ENCODE measurements at regions not wholly inside any gene's neighbourhood (a gene's known extent, or its start where the extent isn't known, plus 50 kb on each side); places are given as distances from the start of the nearest gene placed in this dataset.
"Not testable (repeated sequence)": the region's sequence is repeated elsewhere in the genome, so short reads cannot be mapped to it uniquely, and the experiment has no call there.

DNA sequence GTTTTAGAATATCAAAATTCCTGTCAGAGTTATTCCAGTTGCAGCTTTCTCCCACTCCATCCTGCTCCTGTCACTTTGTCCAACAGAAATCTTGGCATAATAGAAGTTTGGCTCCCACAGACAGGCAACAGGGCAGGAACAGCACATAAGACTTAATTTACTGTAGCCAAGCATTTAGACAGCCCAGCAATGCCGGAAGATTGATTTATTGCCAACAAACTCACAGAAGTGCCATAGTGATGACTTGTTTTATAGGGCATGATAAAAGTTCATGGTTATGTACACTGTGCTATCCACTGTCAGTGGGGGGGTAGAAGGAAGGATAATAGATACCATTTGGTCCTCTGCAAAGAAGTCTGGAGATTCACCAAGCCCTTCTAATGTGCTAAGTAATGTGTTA is 98.3 kb upstream of the CBLB start:
- Histone ChIP-seq H3K27ac (ENCODE audit: low read depth in 1 of 2, low read length in 1 of 2) (no peak overlapping the region), H3K36me3 (ENCODE audit: control insufficient read depth in 2 of 2, insufficient read depth in 2 of 2, low read length in 1 of 2) (no peaks in the 10 kb centered on the region), H3K9me3 (ENCODE audit: control insufficient read depth in 2 of 2, insufficient read depth in 1 of 2, low read length in 1 of 2) (peaks cover 0 to 4% of the 10 kb centered on the region in 2 donors), H3K4me3 (ENCODE audit: low read length in 2 of 2) (no peak overlapping the region), H3K4me1 (ENCODE audit: control insufficient read depth in 2 of 2, insufficient read depth in 2 of 2, low read length in 2 of 2) (no peaks in the 10 kb centered on the region), H3K27me3 (ENCODE audit: control insufficient read depth in 2 of 2, insufficient read depth in 1 of 2, low read length in 1 of 2) (no peaks in the 10 kb centered on the region)
- WGBS = 94% methylated on average over 1 of the region's 1 CpG
- no peak for DNase-seq (ENCODE audit: low read depth in 6 of 9, low spot score in 9 of 9)

DNA sequence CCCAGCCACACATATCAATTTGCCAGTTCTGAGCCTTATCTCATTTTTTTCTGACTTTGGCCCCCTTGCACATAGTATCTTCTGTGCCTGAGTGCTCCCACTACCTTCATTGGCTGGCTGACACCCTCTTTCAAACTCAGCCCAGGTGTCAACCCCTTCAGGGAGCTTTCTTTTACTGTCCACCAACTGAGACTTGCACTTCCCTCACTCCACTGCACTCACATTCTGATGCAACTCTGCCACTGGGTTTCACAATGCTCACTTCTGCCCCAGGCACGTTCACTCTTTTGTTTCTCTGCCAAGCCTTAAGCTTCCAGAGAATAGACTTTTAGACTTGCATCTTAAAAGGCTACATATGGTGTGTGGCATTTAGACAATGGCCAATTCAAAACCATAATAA is 101.5 kb upstream of the CBLB start:
- DNase-seq (ENCODE audit: low read depth in 6 of 9, low spot score in 9 of 9) = no peak
- no peaks in the 10 kb centered on the region for H3K36me3 ChIP-seq (ENCODE audit: control insufficient read depth in 2 of 2, insufficient read depth in 2 of 2, low read length in 1 of 2)
- no peak overlapping the region for H3K4me3 ChIP-seq (ENCODE audit: low read length in 2 of 2)
- no peak overlapping the region for H3K27ac ChIP-seq (ENCODE audit: low read depth in 1 of 2, low read length in 1 of 2)
- WGBS = 86% methylated on average over 1 of the region's 1 CpG
- peaks cover 0 to 4% of the 10 kb centered on the region in 2 donors for H3K9me3 ChIP-seq (ENCODE audit: control insufficient read depth in 2 of 2, insufficient read depth in 1 of 2, low read length in 1 of 2)
- no peaks in the 10 kb centered on the region for H3K4me1 ChIP-seq (ENCODE audit: control insufficient read depth in 2 of 2, insufficient read depth in 2 of 2, low read length in 2 of 2)
- H3K27me3 ChIP-seq (ENCODE audit: control insufficient read depth in 2 of 2, insufficient read depth in 1 of 2, low read length in 1 of 2) = no peaks in the 10 kb centered on the region

- 0% methylated on average over 1 of the region's 1 CpG for WGBS
- H3K4me3 ChIP-seq (ENCODE audit: low read length in 2 of 2) = no peak overlapping the region
- no peaks in the 10 kb centered on the region for H3K27me3 ChIP-seq (ENCODE audit: control insufficient read depth in 2 of 2, insufficient read depth in 1 of 2, low read length in 1 of 2)
- peaks cover 0 to 4% of the 10 kb centered on the region in 2 donors for H3K9me3 ChIP-seq (ENCODE audit: control insufficient read depth in 2 of 2, insufficient read depth in 1 of 2, low read length in 1 of 2)
- no peaks in the 10 kb centered on the region for H3K36me3 ChIP-seq (ENCODE audit: control insufficient read depth in 2 of 2, insufficient read depth in 2 of 2, low read length in 1 of 2)
- H3K27ac ChIP-seq (ENCODE audit: low read depth in 1 of 2, low read length in 1 of 2) = no peak overlapping the region
- DNase-seq (ENCODE audit: low read depth in 6 of 9, low spot score in 9 of 9) = no peak
- no peaks in the 10 kb centered on the region for H3K4me1 ChIP-seq (ENCODE audit: control insufficient read depth in 2 of 2, insufficient read depth in 2 of 2, low read length in 2 of 2)
Observed at GRCh38 chr3:105972069-105972468, 103.3 kb upstream of the CBLB start.

GRCh38 chr3:105974381-105974780 is 105.6 kb upstream of the CBLB start:
- Histone ChIP-seq H3K27me3 (ENCODE audit: control insufficient read depth in 2 of 2, insufficient read depth in 1 of 2, low read length in 1 of 2) (no peaks in the 10 kb centered on the region), H3K9me3 (ENCODE audit: control insufficient read depth in 2 of 2, insufficient read depth in 1 of 2, low read length in 1 of 2) (peaks cover 0 to 4% of the 10 kb centered on the region in 2 donors), H3K36me3 (ENCODE audit: control insufficient read depth in 2 of 2, insufficient read depth in 2 of 2, low read length in 1 of 2) (no peaks in the 10 kb centered on the region), H3K27ac (ENCODE audit: low read depth in 1 of 2, low read length in 1 of 2) (no peak overlapping the region), H3K4me3 (ENCODE audit: low read length in 2 of 2) (no peak overlapping the region), H3K4me1 (ENCODE audit: control insufficient read depth in 2 of 2, insufficient read depth in 2 of 2, low read length in 2 of 2) (no peaks in the 10 kb centered on the region)
- DNase-seq (ENCODE audit: low read depth in 6 of 9, low spot score in 9 of 9) = no peak
- WGBS = 96% methylated on average over 2 of the region's 2 CpGs

GRCh38 chr3:105976196-105976595 is 107.4 kb upstream of the CBLB start:
- no peaks in the 10 kb centered on the region for H3K36me3 ChIP-seq (ENCODE audit: control insufficient read depth in 2 of 2, insufficient read depth in 2 of 2, low read length in 1 of 2)
- no peak for DNase-seq (ENCODE audit: low read depth in 6 of 9, low spot score in 9 of 9)
- H3K27ac ChIP-seq (ENCODE audit: low read depth in 1 of 2, low read length in 1 of 2) = no peak overlapping the region
- H3K27me3 ChIP-seq (ENCODE audit: control insufficient read depth in 2 of 2, insufficient read depth in 1 of 2, low read length in 1 of 2) = no peaks in the 10 kb centered on the region
- no peaks in the 10 kb centered on the region for H3K4me1 ChIP-seq (ENCODE audit: control insufficient read depth in 2 of 2, insufficient read depth in 2 of 2, low read length in 2 of 2)
- no peak overlapping the region for H3K4me3 ChIP-seq (ENCODE audit: low read length in 2 of 2)
- H3K9me3 ChIP-seq (ENCODE audit: control insufficient read depth in 2 of 2, insufficient read depth in 1 of 2, low read length in 1 of 2) = peaks cover 0 to 4% of the 10 kb centered on the region in 2 donors
- 93% methylated on average over 2 of the region's 2 CpGs for WGBS

- Histone ChIP-seq H3K27me3 (ENCODE audit: control insufficient read depth in 2 of 2, insufficient read depth in 1 of 2, low read length in 1 of 2) (no peaks in the 10 kb centered on the region), H3K36me3 (ENCODE audit: control insufficient read depth in 2 of 2, insufficient read depth in 2 of 2, low read length in 1 of 2) (no peaks in the 10 kb centered on the region), H3K4me1 (ENCODE audit: control insufficient read depth in 2 of 2, insufficient read depth in 2 of 2, low read length in 2 of 2) (no peaks in the 10 kb centered on the region), H3K9me3 (ENCODE audit: control insufficient read depth in 2 of 2, insufficient read depth in 1 of 2, low read length in 1 of 2) (no peaks in the 10 kb centered on the region), H3K27ac (ENCODE audit: low read depth in 1 of 2, low read length in 1 of 2) (no peak overlapping the region), H3K4me3 (ENCODE audit: low read length in 2 of 2) (no peak overlapping the region)
- WGBS = 66% methylated on average over 3 of the region's 3 CpGs
- DNase-seq (ENCODE audit: low read depth in 6 of 9, low spot score in 9 of 9) = no peak
Observed at GRCh38 chr3:105979961-105980360, 111.1 kb upstream of the CBLB start.

DNA sequence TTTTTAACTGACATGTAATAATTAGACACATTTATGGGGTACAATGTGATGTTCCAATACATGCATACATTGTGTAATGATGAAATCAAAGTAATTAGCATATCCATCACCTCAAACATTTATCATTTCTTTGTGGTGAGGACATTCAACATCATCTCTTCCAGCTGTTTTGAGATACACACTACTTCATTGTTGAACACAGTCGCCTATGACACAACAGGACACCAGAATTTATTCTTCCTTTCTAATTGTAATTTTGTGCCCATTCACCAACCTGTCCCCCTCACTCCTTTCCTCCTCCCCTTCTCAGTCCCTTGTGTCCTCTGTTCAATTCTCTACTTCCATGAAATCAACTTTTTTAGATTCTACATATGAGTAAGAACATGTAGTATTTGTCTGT is 113.4 kb upstream of the CBLB start:
- no peaks in the 10 kb centered on the region for H3K9me3 ChIP-seq (ENCODE audit: control insufficient read depth in 2 of 2, insufficient read depth in 1 of 2, low read length in 1 of 2)
- WGBS = 100% methylated on average over 1 of the region's 1 CpG
- DNase-seq (ENCODE audit: low read depth in 6 of 9, low spot score in 9 of 9) = no peak
- no peak overlapping the region for H3K4me3 ChIP-seq (ENCODE audit: low read length in 2 of 2)
- H3K36me3 ChIP-seq (ENCODE audit: control insufficient read depth in 2 of 2, insufficient read depth in 2 of 2, low read length in 1 of 2) = no peaks in the 10 kb centered on the region
- no peaks in the 10 kb centered on the region for H3K27me3 ChIP-seq (ENCODE audit: control insufficient read depth in 2 of 2, insufficient read depth in 1 of 2, low read length in 1 of 2)
- H3K4me1 ChIP-seq (ENCODE audit: control insufficient read depth in 2 of 2, insufficient read depth in 2 of 2, low read length in 2 of 2) = no peaks in the 10 kb centered on the region
- H3K27ac ChIP-seq (ENCODE audit: low read depth in 1 of 2, low read length in 1 of 2) = no peak overlapping the region

DNA sequence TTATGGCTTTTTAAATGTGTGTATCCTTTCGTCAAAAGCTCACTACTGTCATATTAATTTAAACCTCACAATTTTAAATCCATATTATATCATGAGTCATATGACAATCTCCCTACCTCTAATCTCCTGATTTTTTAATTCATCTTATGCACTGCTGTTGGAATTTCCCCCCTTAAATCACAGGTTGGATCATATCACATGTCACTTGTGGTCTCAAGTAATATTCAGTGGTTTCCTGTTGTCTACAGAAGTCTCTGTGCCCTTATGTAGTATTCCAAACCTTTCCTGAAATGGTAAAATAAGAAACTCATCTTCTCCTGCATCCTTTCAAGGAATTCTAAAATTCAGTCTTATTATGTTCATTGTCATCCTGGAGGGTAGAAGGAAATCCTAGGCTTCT is 116.0 kb upstream of the CBLB start:
- Histone ChIP-seq H3K9me3 (ENCODE audit: control insufficient read depth in 2 of 2, insufficient read depth in 1 of 2, low read length in 1 of 2) (no peaks in the 10 kb centered on the region), H3K4me1 (ENCODE audit: control insufficient read depth in 2 of 2, insufficient read depth in 2 of 2, low read length in 2 of 2) (no peaks in the 10 kb centered on the region), H3K27ac (ENCODE audit: low read depth in 1 of 2, low read length in 1 of 2) (no peak overlapping the region), H3K27me3 (ENCODE audit: control insufficient read depth in 2 of 2, insufficient read depth in 1 of 2, low read length in 1 of 2) (no peaks in the 10 kb centered on the region), H3K4me3 (ENCODE audit: low read length in 2 of 2) (no peak overlapping the region), H3K36me3 (ENCODE audit: control insufficient read depth in 2 of 2, insufficient read depth in 2 of 2, low read length in 1 of 2) (no peaks in the 10 kb centered on the region)
- WGBS = 86% methylated on average over 1 of the region's 1 CpG
- DNase-seq (ENCODE audit: low read depth in 6 of 9, low spot score in 9 of 9) = peak in 1 of 9 donors; percentile 5

GRCh38 chr3:105986343-105986742 is 117.5 kb upstream of the CBLB start:
- not testable (repeated sequence) for H3K4me1 ChIP-seq (ENCODE audit: control insufficient read depth in 2 of 2, insufficient read depth in 2 of 2, low read length in 2 of 2); DNase-seq (ENCODE audit: low read depth in 6 of 9, low spot score in 9 of 9)
- WGBS = 96% methylated on average over 2 of the region's 2 CpGs

GRCh38 chr3:105987809-105988208 is 119.0 kb upstream of the CBLB start:
- 81% methylated on average over 2 of the region's 2 CpGs for WGBS
- H3K27me3 ChIP-seq (ENCODE audit: control insufficient read depth in 2 of 2, insufficient read depth in 1 of 2, low read length in 1 of 2) = no peaks in the 10 kb centered on the region

More at GRCh38 chr3:105986343-105986742, 117.5 kb upstream of the CBLB start:
- H3K27ac ChIP-seq (ENCODE audit: low read depth in 1 of 2, low read length in 1 of 2); H3K4me3 ChIP-seq (ENCODE audit: low read length in 2 of 2); H3K9me3 ChIP-seq (ENCODE audit: control insufficient read depth in 2 of 2, insufficient read depth in 1 of 2, low read length in 1 of 2); H3K36me3 ChIP-seq (ENCODE audit: control insufficient read depth in 2 of 2, insufficient read depth in 2 of 2, low read length in 1 of 2); H3K27me3 ChIP-seq (ENCODE audit: control insufficient read depth in 2 of 2, insufficient read depth in 1 of 2, low read length in 1 of 2): not testable (repeated sequence)

More at GRCh38 chr3:105987809-105988208, 119.0 kb upstream of the CBLB start:
- H3K4me3 ChIP-seq (ENCODE audit: low read length in 2 of 2) = no peak overlapping the region
- DNase-seq (ENCODE audit: low read depth in 6 of 9, low spot score in 9 of 9) = no peak
- H3K9me3 ChIP-seq (ENCODE audit: control insufficient read depth in 2 of 2, insufficient read depth in 1 of 2, low read length in 1 of 2) = no peaks in the 10 kb centered on the region
- H3K27ac ChIP-seq (ENCODE audit: low read depth in 1 of 2, low read length in 1 of 2) = no peak overlapping the region
- H3K36me3 ChIP-seq (ENCODE audit: control insufficient read depth in 2 of 2, insufficient read depth in 2 of 2, low read length in 1 of 2) = no peaks in the 10 kb centered on the region
- no peaks in the 10 kb centered on the region for H3K4me1 ChIP-seq (ENCODE audit: control insufficient read depth in 2 of 2, insufficient read depth in 2 of 2, low read length in 2 of 2)
